ENCODE measurements at regions not wholly inside any gene's neighbourhood (a gene's known extent, or its start where the extent isn't known, plus 50 kb on each side); places are given as distances from the start of the nearest gene placed in this dataset.

DNA sequence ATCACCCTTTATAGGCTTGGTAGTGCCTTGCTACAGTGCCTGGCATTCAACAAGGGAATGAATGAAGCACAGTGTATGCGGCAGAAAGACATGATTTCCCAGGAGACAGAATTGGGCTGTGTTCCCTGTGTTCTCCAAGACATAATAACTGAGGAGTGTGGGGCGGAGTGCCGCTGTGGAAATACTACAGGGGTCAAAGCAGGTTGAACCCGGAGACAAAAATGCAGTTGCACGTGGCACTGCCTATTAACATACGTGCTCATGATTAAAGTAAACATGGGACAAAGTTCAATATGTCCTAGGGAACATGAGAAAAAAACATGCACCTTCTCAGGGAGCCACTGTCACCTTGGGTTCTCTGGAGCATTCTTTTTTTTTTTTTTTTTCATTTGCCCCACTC lies 820.8 kb downstream of the RPA4 start:
- ChIA-PET CTCF (no interaction called here), POLR2A (no interaction called here)
- ATAC-seq (no peak), DNase-seq (no peak)
- no peak for TF ChIP-seq CTCF (IDR thresholded peaks at IDR 0.05)
- Mint-ChIP-seq H3K27ac (no peak overlapping the region), H3K4me3 (no peak overlapping the region), H3K4me1 (ENCODE audit: low read depth) (no peaks in the 10 kb centered on the region), H3K27me3 (no peaks in the 10 kb centered on the region), H3K9me3 (no peaks in the 10 kb centered on the region), H3K36me3 (ENCODE audit: low read depth) (no peaks in the 10 kb centered on the region)
- intact Hi-C loops (cut with micrococcal nuclease) = no loop called here

DNA sequence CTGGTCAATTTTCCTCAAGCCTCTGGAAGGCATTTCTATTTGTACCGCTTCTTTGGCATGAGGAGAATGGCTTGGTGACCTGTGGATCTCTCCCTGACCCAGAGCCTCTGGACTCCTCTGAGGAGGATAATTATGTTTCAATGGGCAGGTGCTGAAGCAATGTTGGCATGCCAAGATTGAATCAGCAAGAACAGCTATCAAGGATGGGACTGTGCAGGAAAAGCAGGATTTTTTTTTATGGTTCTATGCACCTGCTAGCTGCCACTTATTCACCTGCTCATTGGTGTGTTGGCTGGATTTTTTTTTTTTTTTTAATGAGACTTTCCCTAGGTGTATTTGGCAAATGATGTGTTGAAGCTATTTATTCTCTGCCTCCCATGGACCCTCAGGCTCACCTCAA lies 821.2 kb downstream of the RPA4 start:
- Mint-ChIP-seq H3K27me3 (no peaks in the 10 kb centered on the region), H3K4me1 (ENCODE audit: low read depth) (no peaks in the 10 kb centered on the region), H3K4me3 (no peak overlapping the region), H3K36me3 (ENCODE audit: low read depth) (no peaks in the 10 kb centered on the region), H3K9me3 (no peaks in the 10 kb centered on the region), H3K27ac (no peak overlapping the region)
- intact Hi-C loops (cut with micrococcal nuclease) = no loop called here
- no peak for TF ChIP-seq CTCF (IDR thresholded peaks at IDR 0.05)
- POLR2A ChIA-PET = no interaction called here
- DNase-seq = no peak
- no peak for ATAC-seq
- CTCF ChIA-PET = no interaction called here

DNA sequence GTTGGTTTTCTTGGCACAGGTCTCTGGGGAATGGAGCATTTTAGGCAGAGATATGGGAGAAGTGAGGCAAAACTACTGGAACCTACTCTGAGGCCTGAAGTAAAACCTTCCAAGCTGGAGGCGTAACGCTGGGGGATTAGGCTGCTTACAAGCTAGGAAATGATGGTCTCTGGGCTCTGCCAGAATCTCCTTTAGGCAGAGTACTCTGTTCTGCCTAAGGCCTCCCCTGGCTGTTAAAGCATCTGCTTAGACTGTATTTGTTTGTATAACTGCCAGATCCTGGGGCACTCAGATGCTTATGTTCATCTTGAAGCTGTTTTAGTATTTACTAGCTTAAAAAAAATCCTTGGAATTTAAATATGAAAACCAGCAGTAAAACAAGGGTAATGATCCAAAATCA lies 822.2 kb downstream of the RPA4 start:
- POLR2A ChIA-PET = no interaction called here
- intact Hi-C loops (cut with micrococcal nuclease) = no loop called here
- no peak for ATAC-seq
- Mint-ChIP-seq H3K4me1 (ENCODE audit: low read depth) (no peaks in the 10 kb centered on the region), H3K27me3 (no peaks in the 10 kb centered on the region), H3K27ac (no peak overlapping the region), H3K36me3 (ENCODE audit: low read depth) (no peaks in the 10 kb centered on the region), H3K9me3 (no peaks in the 10 kb centered on the region), H3K4me3 (no peak overlapping the region)
- TF ChIP-seq CTCF (IDR thresholded peaks at IDR 0.05) = no peak
- no peak for DNase-seq
- CTCF ChIA-PET = no interaction called here

- ChIA-PET POLR2A (no interaction called here), CTCF (no interaction called here)
- Mint-ChIP-seq H3K27me3 (no peaks in the 10 kb centered on the region), H3K36me3 (ENCODE audit: low read depth) (no peaks in the 10 kb centered on the region), H3K4me1 (ENCODE audit: low read depth) (no peaks in the 10 kb centered on the region), H3K4me3 (no peak overlapping the region), H3K9me3 (no peaks in the 10 kb centered on the region), H3K27ac (no peak overlapping the region)
- intact Hi-C loops (cut with micrococcal nuclease) = no loop called here
- ATAC-seq (no peak), DNase-seq (no peak)
- no peak for TF ChIP-seq CTCF (IDR thresholded peaks at IDR 0.05)
These were observed 830.4 kb downstream of the RPA4 start for GRCh38 chrX:97714072-97714471.

- Mint-ChIP-seq H3K27me3 (peaks cover 2% of the 10 kb centered on the region), H3K36me3 (ENCODE audit: low read depth) (no peaks in the 10 kb centered on the region), H3K9me3 (no peaks in the 10 kb centered on the region), H3K4me1 (ENCODE audit: low read depth) (no peaks in the 10 kb centered on the region), H3K27ac (no peak overlapping the region), H3K4me3 (no peak overlapping the region)
- ATAC-seq (no peak), DNase-seq (no peak)
- ChIA-PET CTCF (no interaction called here), POLR2A (no interaction called here)
- intact Hi-C loops (cut with micrococcal nuclease) = no loop called here
- no peak for TF ChIP-seq CTCF (IDR thresholded peaks at IDR 0.05)
These were observed 844.5 kb downstream of the RPA4 start for GRCh38 chrX:97728215-97728614.

Data from activated CD8-positive, alpha-beta T cell treated with anti-CD3 and anti-CD28 coated beads for 36 hours (primary cell).